Lung (tissue), 11 donors: ENCODE measurements at regions not wholly inside any gene's neighbourhood (a gene's known extent, or its start where the extent isn't known, plus 50 kb on each side); places are given as distances from the start of the nearest gene placed in this dataset.
"Not testable (repeated sequence)": the region's sequence is repeated elsewhere in the genome, so short reads cannot be mapped to it uniquely, and the experiment has no call there.

Source experiments
- ATAC-seq: fragments of 200-7000 bp; cut with Tn5 transposase; one replicate; pipeline ENCODE4 v1.9.1; 2020; ENCODE audit warnings: moderate number of reproducible peaks; ENCODE audit not compliant: insufficient read depth, low FRiP score
- DNase-seq, 3 donors: peaks; one replicate each; pipeline ENCODE4 v3.0.0-alpha.2; 2013 to 2017
- H3K27ac ChIP-seq, 2 donors: one replicate each; pipeline ENCODE4 v1.5.1; 2013; ENCODE audit warnings: mild to moderate bottlenecking in 2 of 2, moderate library complexity in 2 of 2, control low read depth in 1 of 2, inconsistent platforms in 1 of 2, low read depth in 1 of 2, low read length in 1 of 2
- H3K27me3 ChIP-seq, 3 donors: one replicate each; pipeline ENCODE4 v1.5.1; 2013; ENCODE audit warnings: low read length in 2 of 3; ENCODE audit not compliant: control insufficient read depth in 3 of 3, insufficient read depth in 3 of 3
- H3K36me3 ChIP-seq, 4 donors: one replicate each; pipeline ENCODE4 v1.5.1; 2013; ENCODE audit warnings: low read length in 4 of 4, mild to moderate bottlenecking in 1 of 4, moderate library complexity in 1 of 4; ENCODE audit not compliant: control insufficient read depth in 4 of 4, insufficient read depth in 4 of 4
- H3K4me1 ChIP-seq, 5 donors: one replicate each; pipeline ENCODE4 v1.5.1; 2013; ENCODE audit warnings: low read length in 5 of 5, mild to moderate bottlenecking in 2 of 5, moderate library complexity in 1 of 5; ENCODE audit not compliant: control insufficient read depth in 5 of 5, insufficient read depth in 5 of 5
- H3K4me3 ChIP-seq: one replicate; pipeline ENCODE4 v1.5.1; 2013; ENCODE audit warnings: mild to moderate bottlenecking, control low read depth, moderate library complexity
- H3K9ac ChIP-seq, 2 donors: one replicate each; pipeline ENCODE4 v1.5.1; 2013; ENCODE audit warnings: low read length in 2 of 2, control low read depth in 1 of 2; ENCODE audit not compliant: insufficient read depth in 1 of 2
- H3K9me3 ChIP-seq, 4 donors: one replicate each; pipeline ENCODE4 v1.5.1; 2013; ENCODE audit warnings: low read length in 3 of 4, mild to moderate bottlenecking in 1 of 4, moderate library complexity in 1 of 4; ENCODE audit not compliant: control insufficient read depth in 4 of 4, insufficient read depth in 3 of 4
- WGBS, 2 donors: extraction: QIAGEN DNeasy Blood & Tissue Kit; methylation state at CpG; one replicate each; pipeline ENCODE4 v1.1.7; 2013; 5-methylcytosine and 5-hydroxymethylcytosine counted together
- TF ChIP-seq, protein P1 (sequence below): IDR thresholded peaks from 2 replicates; pipeline ENCODE4 v1.5.1; 2012; ENCODE audit warnings: mild to moderate bottlenecking; ENCODE audit errors: control extremely low read depth, extremely low read depth
- donor health status: control.
- donor health status: control.
- donor health status: Bipolar disorder and iron deficiency.
- donor health status: healthy.
- donor health status: DM: yes; HTN: yes; CAD: no.

- DNase-seq, result no peak
- Histone ChIP-seq H3K4me3 (no peak overlapping the region), H3K36me3 (no peaks in the 10 kb centered on the region), H3K9ac (no peak overlapping the region), H3K4me1 (no peaks in the 10 kb centered on the region), H3K27ac (no peak overlapping the region), H3K27me3 (no peaks in the 10 kb centered on the region), H3K9me3 (no peaks in the 10 kb centered on the region)
- WGBS, 2 donors, result 86 to 88% methylated on average over 3 of the region's 3 CpGs
- TF ChIP-seq, protein P1, sequence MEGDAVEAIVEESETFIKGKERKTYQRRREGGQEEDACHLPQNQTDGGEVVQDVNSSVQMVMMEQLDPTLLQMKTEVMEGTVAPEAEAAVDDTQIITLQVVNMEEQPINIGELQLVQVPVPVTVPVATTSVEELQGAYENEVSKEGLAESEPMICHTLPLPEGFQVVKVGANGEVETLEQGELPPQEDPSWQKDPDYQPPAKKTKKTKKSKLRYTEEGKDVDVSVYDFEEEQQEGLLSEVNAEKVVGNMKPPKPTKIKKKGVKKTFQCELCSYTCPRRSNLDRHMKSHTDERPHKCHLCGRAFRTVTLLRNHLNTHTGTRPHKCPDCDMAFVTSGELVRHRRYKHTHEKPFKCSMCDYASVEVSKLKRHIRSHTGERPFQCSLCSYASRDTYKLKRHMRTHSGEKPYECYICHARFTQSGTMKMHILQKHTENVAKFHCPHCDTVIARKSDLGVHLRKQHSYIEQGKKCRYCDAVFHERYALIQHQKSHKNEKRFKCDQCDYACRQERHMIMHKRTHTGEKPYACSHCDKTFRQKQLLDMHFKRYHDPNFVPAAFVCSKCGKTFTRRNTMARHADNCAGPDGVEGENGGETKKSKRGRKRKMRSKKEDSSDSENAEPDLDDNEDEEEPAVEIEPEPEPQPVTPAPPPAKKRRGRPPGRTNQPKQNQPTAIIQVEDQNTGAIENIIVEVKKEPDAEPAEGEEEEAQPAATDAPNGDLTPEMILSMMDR, result no peak
- no peak for ATAC-seq
These were observed 110.8 kb downstream of the TDRD15 start for GRCh38 chr2:21234464-21235120.

- ATAC-seq, H3K27ac ChIP-seq: not testable (repeated sequence)
These were observed 116.0 kb downstream of the TDRD15 start for GRCh38 chr2:21239749-21240148.

GRCh38 chr2:21244161-21244560, 120.4 kb downstream of the TDRD15 start:
- H3K9me3 ChIP-seq, result no peaks in the 10 kb centered on the region
- TF ChIP-seq, protein P1, result no peak
- ATAC-seq, result no peak
- H3K4me1 ChIP-seq, result no peaks in the 10 kb centered on the region
- WGBS, 2 donors, result 61 to 82% methylated on average over 1 of the region's 1 CpG
- no peaks in the 10 kb centered on the region for H3K27me3 ChIP-seq
- no peak for DNase-seq
- H3K4me3 ChIP-seq, result no peak overlapping the region
- H3K27ac ChIP-seq, result no peak overlapping the region
- H3K9ac ChIP-seq, result no peak overlapping the region
- H3K36me3 ChIP-seq, result no peaks in the 10 kb centered on the region

More at GRCh38 chr2:21239749-21240148, 116.0 kb downstream of the TDRD15 start:
- not testable (repeated sequence) for H3K36me3 ChIP-seq, H3K27me3 ChIP-seq, H3K4me3 ChIP-seq, H3K4me1 ChIP-seq, H3K9me3 ChIP-seq, H3K9ac ChIP-seq, DNase-seq
- WGBS, 2 donors, result 93 to 97% methylated on average over 1 of the region's 1 CpG

GRCh38 chr2:21245565-21245964, 121.8 kb downstream of the TDRD15 start:
- H3K9ac ChIP-seq, result no peak overlapping the region
- WGBS, 2 donors, result 59 to 65% methylated on average over 2 of the region's 2 CpGs

More at GRCh38 chr2:21245565-21245964, 121.8 kb downstream of the TDRD15 start:
- Histone ChIP-seq H3K27ac (no peak overlapping the region), H3K4me1 (no peaks in the 10 kb centered on the region), H3K4me3 (no peak overlapping the region), H3K27me3 (no peaks in the 10 kb centered on the region), H3K36me3 (no peaks in the 10 kb centered on the region), H3K9me3 (no peaks in the 10 kb centered on the region)
- DNase-seq (no peak), ATAC-seq (no peak)
- TF ChIP-seq, protein P1, result no peak
